ENCODE measurements at regions not wholly inside any gene's neighbourhood (a gene's known extent, or its start where the extent isn't known, plus 50 kb on each side); places are given as distances from the start of the nearest gene placed in this dataset.

DNA sequence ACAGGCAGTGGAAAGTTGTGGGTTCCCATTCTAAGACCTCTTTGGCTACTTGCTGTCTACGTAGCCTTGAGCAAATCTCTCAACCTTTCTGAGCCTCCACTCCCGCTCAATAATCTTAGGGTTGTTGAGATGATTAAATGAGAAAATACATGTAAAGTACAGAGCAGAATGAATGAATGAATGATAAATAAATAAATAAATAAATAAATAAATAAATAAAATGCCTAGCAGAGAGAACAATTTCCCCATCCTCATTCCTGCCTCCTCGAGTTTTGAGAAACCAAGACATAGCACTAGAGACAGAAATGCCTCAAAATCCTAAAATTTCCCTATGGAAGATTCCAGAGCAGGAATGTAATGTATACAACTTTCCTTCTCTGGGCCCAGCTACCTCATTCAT, 128.3 kb upstream of the RAD23B start:
- Histone ChIP-seq H3K4me3 (replicated peaks in 1 of 4; ENCODE audit: control extremely low read depth in 1 of 4, insufficient read depth in 1 of 4, low read depth in 3 of 4, low read length in 4 of 4) (no peak overlapping the region), H3K4me2 (ENCODE audit: extremely low read depth, insufficient read depth, low read length) (no peak overlapping the region), H3K36me3 (ENCODE audit: control insufficient read depth, insufficient read depth, low read length) (no peaks in the 10 kb centered on the region), H3K27ac (ENCODE audit: insufficient read depth, low read length) (no peak overlapping the region), H3K9me3 (ENCODE audit: control insufficient read depth, insufficient read depth, low read depth, low read length) (no peaks in the 10 kb centered on the region), H3K79me2 (ENCODE audit: control insufficient read depth, insufficient read depth, low read length) (no peaks in the 10 kb centered on the region), H2AFZ (ENCODE audit: low read length) (no peak overlapping the region), H3K27me3 (ENCODE audit: control insufficient read depth, insufficient read depth, low read length) (no peaks in the 10 kb centered on the region), H3K9ac (ENCODE audit: insufficient read depth, low read length) (no peak overlapping the region), H4K20me1 (ENCODE audit: control insufficient read depth, extremely low read depth, insufficient read depth, low read length) (no peaks in the 10 kb centered on the region), H3K4me1 (ENCODE audit: control insufficient read depth, extremely low read depth, insufficient read depth, low read length) (no peaks in the 10 kb centered on the region)
- TF ChIP-seq CTCF (conservative IDR thresholded peaks at IDR 0.05 in 1 of 2, IDR thresholded peaks at IDR 0.05 in 1 of 2; ENCODE audit: low read depth in 1 of 2, low read length in 2 of 2), result no peak
- no peak for TF ChIP-seq EZH2 (IDR thresholded peaks at IDR 0.05; ENCODE audit: low read length, missing control alignments)
- DNase-seq (ENCODE audit: low read depth in 2 of 2), result no peak

DNA sequence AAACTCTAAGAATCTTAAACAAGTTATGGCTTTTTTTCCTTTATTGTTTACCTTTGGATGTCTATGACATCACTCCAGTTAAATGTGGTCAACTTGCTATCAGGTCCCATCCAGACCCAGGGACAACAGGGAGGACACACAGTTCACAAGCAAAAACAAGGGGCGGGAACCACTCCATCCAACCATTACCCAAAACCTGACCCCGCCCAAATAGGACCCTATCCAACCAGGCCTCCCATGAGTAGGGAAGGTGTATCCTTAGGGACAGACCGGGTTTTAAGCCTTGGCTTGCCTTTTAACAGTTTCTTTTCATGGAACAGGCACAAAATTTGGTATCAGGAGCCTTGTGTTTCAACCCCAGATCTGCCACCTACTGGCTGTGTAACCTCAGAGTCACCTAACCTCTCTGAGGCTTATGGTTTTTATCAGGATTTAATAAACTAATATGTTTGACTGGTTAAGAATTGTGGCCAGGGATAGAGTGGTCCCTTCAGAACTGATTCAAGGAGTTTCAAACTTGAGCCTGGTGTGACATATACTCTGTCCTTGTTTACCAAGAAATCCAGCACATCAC, 127.7 kb upstream of the RAD23B start:
- no peak overlapping the region for H3K4me2 ChIP-seq (ENCODE audit: extremely low read depth, insufficient read depth, low read length)
- no peaks in the 10 kb centered on the region for H3K79me2 ChIP-seq (ENCODE audit: control insufficient read depth, insufficient read depth, low read length)
- no peaks in the 10 kb centered on the region for H3K9me3 ChIP-seq (ENCODE audit: control insufficient read depth, insufficient read depth, low read depth, low read length)
- no peak overlapping the region for H3K9ac ChIP-seq (ENCODE audit: insufficient read depth, low read length)
- no peaks in the 10 kb centered on the region for H3K36me3 ChIP-seq (ENCODE audit: control insufficient read depth, insufficient read depth, low read length)
- H3K4me1 ChIP-seq (ENCODE audit: control insufficient read depth, extremely low read depth, insufficient read depth, low read length), result no peaks in the 10 kb centered on the region
- no peaks in the 10 kb centered on the region for H3K27me3 ChIP-seq (ENCODE audit: control insufficient read depth, insufficient read depth, low read length)
- no peak overlapping the region for H2AFZ ChIP-seq (ENCODE audit: low read length)
- DNase-seq (ENCODE audit: low read depth in 2 of 2), result no peak
- no peaks in the 10 kb centered on the region for H4K20me1 ChIP-seq (ENCODE audit: control insufficient read depth, extremely low read depth, insufficient read depth, low read length)
- H3K4me3 ChIP-seq (replicated peaks in 1 of 4; ENCODE audit: control extremely low read depth in 1 of 4, insufficient read depth in 1 of 4, low read depth in 3 of 4, low read length in 4 of 4), result no peak overlapping the region
- no peak overlapping the region for H3K27ac ChIP-seq (ENCODE audit: insufficient read depth, low read length)
- TF ChIP-seq CTCF (conservative IDR thresholded peaks at IDR 0.05 in 1 of 2, IDR thresholded peaks at IDR 0.05 in 1 of 2; ENCODE audit: low read depth in 1 of 2, low read length in 2 of 2) (no peak), EZH2 (IDR thresholded peaks at IDR 0.05; ENCODE audit: low read length, missing control alignments) (no peak)

DNA sequence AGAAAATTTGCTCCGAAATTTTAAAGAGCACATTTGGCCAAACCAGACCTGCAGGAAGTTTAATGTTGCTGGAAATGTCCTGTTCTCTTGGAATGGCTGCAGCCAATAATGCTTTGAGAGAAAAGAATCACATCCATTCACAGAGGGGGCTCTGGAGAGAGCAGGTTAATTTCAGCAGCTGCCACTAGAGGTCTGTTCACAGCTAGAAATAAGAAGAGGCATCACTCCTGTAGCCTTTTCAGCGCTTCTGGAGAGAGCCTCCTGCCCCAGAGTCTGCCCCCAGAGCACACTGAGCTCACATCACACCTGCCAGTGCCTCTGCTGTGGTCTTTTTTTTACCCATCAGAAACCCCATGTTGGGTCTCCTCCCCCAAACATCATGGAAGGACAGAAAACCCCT, 124.8 kb upstream of the RAD23B start:
- TF ChIP-seq CTCF (conservative IDR thresholded peaks at IDR 0.05 in 1 of 2, IDR thresholded peaks at IDR 0.05 in 1 of 2; ENCODE audit: low read depth in 1 of 2, low read length in 2 of 2), result peak; percentile 42 to 61
- TF ChIP-seq EZH2 (IDR thresholded peaks at IDR 0.05; ENCODE audit: low read length, missing control alignments), result no peak
- Histone ChIP-seq H3K4me2 (ENCODE audit: extremely low read depth, insufficient read depth, low read length) (no peak overlapping the region), H3K27me3 (ENCODE audit: control insufficient read depth, insufficient read depth, low read length) (peaks cover 2% of the 10 kb centered on the region), H3K9me3 (ENCODE audit: control insufficient read depth, insufficient read depth, low read depth, low read length) (no peaks in the 10 kb centered on the region), H3K4me1 (ENCODE audit: control insufficient read depth, extremely low read depth, insufficient read depth, low read length) (no peaks in the 10 kb centered on the region), H2AFZ (ENCODE audit: low read length) (no peak overlapping the region), H3K4me3 (replicated peaks in 1 of 4; ENCODE audit: control extremely low read depth in 1 of 4, insufficient read depth in 1 of 4, low read depth in 3 of 4, low read length in 4 of 4) (no peak overlapping the region), H4K20me1 (ENCODE audit: control insufficient read depth, extremely low read depth, insufficient read depth, low read length) (no peaks in the 10 kb centered on the region), H3K79me2 (ENCODE audit: control insufficient read depth, insufficient read depth, low read length) (no peaks in the 10 kb centered on the region), H3K36me3 (ENCODE audit: control insufficient read depth, insufficient read depth, low read length) (no peaks in the 10 kb centered on the region), H3K27ac (ENCODE audit: insufficient read depth, low read length) (no peak overlapping the region), H3K9ac (ENCODE audit: insufficient read depth, low read length) (no peak overlapping the region)
- peak; percentile 33 to 39 for DNase-seq (ENCODE audit: low read depth in 2 of 2)
